HFFc6 (cell line): ENCODE measurements at regions not wholly inside any gene's neighbourhood (a gene's known extent, or its start where the extent isn't known, plus 50 kb on each side); places are given as distances from the start of the nearest gene placed in this dataset.

Source experiments
- DNase-seq: peaks from one replicate; pipeline ENCODE4 v3.0.0-alpha.2; 2018
- H3K27ac Mint-ChIP-seq: 2 replicates; pipeline ENCODE4 v1.8.0; 2020; ENCODE audit warnings: mild to moderate bottlenecking, mixed read lengths
- H3K27me3 Mint-ChIP-seq: 2 replicates; pipeline ENCODE4 v1.8.0; 2021; ENCODE audit warnings: mild to moderate bottlenecking, moderate library complexity, mixed read lengths; ENCODE audit not compliant: insufficient read depth
- H3K36me3 Mint-ChIP-seq: 2 replicates; pipeline ENCODE4 v1.8.0; 2021; ENCODE audit warnings: low read depth, mixed read lengths
- H3K4me1 Mint-ChIP-seq: 2 replicates; pipeline ENCODE4 v1.8.0; 2020; ENCODE audit warnings: low read depth, mixed read lengths
- H3K4me3 Mint-ChIP-seq: 2 replicates; pipeline ENCODE4 v1.8.0; 2020; ENCODE audit warnings: mild to moderate bottlenecking, moderate library complexity, mixed read lengths
- H3K9me3 Mint-ChIP-seq: 2 replicates; pipeline ENCODE4 v1.8.0; 2020; ENCODE audit warnings: mild to moderate bottlenecking, mixed read lengths
- CTCF ChIP-seq: fragments of 200-600 bp; sonication (generic); IDR thresholded peaks from 2 replicates; pipeline ENCODE4 v1.5.0; 2021; ENCODE audit warnings: antibody characterized with exemption, mild to moderate bottlenecking

GRCh38 chr1:91611483-91611917, 110.8 kb downstream of the CDC7 start:
- peaks cover 70% of the 10 kb centered on the region for H3K4me1 Mint-ChIP-seq
- no peaks in the 10 kb centered on the region for H3K9me3 Mint-ChIP-seq
- H3K27me3 Mint-ChIP-seq = no peaks in the 10 kb centered on the region
- no peak for DNase-seq
- no peaks in the 10 kb centered on the region; the same call in 1 of the 2 replicates for H3K36me3 Mint-ChIP-seq
- peak overlapping the region; percentile 91; the same call in 1 of the 2 replicates for H3K27ac Mint-ChIP-seq
- TF ChIP-seq CTCF = no peak
- H3K4me3 Mint-ChIP-seq = peak overlapping the region; percentile 36; the same call in 1 of the 2 replicates

- no peak for DNase-seq
- no peaks in the 10 kb centered on the region for H3K9me3 Mint-ChIP-seq
- H3K27ac Mint-ChIP-seq = peak overlapping the region; percentile 32; the same call in 1 of the 2 replicates
- TF ChIP-seq CTCF = no peak
- peaks cover 1% of the 10 kb centered on the region; the same call in 1 of the 2 replicates for H3K27me3 Mint-ChIP-seq
- H3K4me3 Mint-ChIP-seq = no peak overlapping the region
- H3K4me1 Mint-ChIP-seq = peaks cover 61% of the 10 kb centered on the region
- H3K36me3 Mint-ChIP-seq = no peaks in the 10 kb centered on the region; the same call in 1 of the 2 replicates
Observed at GRCh38 chr1:91613595-91613994, 112.9 kb downstream of the CDC7 start.

GRCh38 chr1:91616712-91617111, 116.1 kb downstream of the CDC7 start:
- no peak overlapping the region for H3K27ac Mint-ChIP-seq
- no peaks in the 10 kb centered on the region for H3K9me3 Mint-ChIP-seq
- no peak overlapping the region for H3K4me3 Mint-ChIP-seq
- peaks cover 39% of the 10 kb centered on the region for H3K4me1 Mint-ChIP-seq
- TF ChIP-seq CTCF = no peak
- H3K36me3 Mint-ChIP-seq = no peaks in the 10 kb centered on the region
- no peak for DNase-seq
- H3K27me3 Mint-ChIP-seq = peaks cover 1% of the 10 kb centered on the region; the same call in 1 of the 2 replicates

GRCh38 chr1:91617285-91617765, 116.7 kb downstream of the CDC7 start:
- Mint-ChIP-seq H3K36me3 (no peaks in the 10 kb centered on the region), H3K27me3 (peaks cover 1% of the 10 kb centered on the region; the same call in 1 of the 2 replicates), H3K9me3 (no peaks in the 10 kb centered on the region), H3K27ac (no peak overlapping the region), H3K4me1 (peaks cover 33% of the 10 kb centered on the region), H3K4me3 (no peak overlapping the region)
- TF ChIP-seq CTCF = no peak
- DNase-seq = no peak

GRCh38 chr1:91619881-91620280, 119.2 kb downstream of the CDC7 start:
- Mint-ChIP-seq H3K27ac (no peak overlapping the region), H3K9me3 (no peaks in the 10 kb centered on the region), H3K27me3 (peaks cover 1% of the 10 kb centered on the region; the same call in 1 of the 2 replicates), H3K36me3 (no peaks in the 10 kb centered on the region), H3K4me3 (no peak overlapping the region), H3K4me1 (peaks cover 10% of the 10 kb centered on the region)
- TF ChIP-seq CTCF = no peak
- no peak for DNase-seq
